ENCODE measurements at regions not wholly inside any gene's neighbourhood (a gene's known extent, or its start where the extent isn't known, plus 50 kb on each side); places are given as distances from the start of the nearest gene placed in this dataset. TPM values are rescaled to one million over a fixed set of nuclear protein-coding genes. Genes with fewer than 3 reads are reported as not detected.

DNA sequence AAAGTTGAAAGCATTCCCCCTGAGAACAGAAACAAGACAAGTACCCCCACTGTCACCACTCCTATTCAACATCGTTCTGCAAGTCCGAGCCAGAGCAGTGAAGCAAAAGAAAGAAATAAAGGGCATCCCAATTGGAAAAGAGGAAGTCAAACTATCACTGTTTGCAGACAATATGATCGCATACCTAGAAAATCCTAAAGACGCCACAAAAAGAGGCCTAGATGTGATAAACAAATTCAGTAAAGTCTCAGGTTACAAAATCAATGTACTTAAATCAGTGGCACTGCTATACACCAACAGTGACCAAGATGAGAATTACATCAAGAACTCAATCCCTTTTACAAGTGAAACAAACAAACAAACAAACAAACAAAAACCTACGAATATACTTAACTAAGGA lies 87.7 kb upstream of the COCH start:
- DNase-seq (ENCODE audit: low read depth in 2 of 3, low spot score in 2 of 3): no peak

DNA sequence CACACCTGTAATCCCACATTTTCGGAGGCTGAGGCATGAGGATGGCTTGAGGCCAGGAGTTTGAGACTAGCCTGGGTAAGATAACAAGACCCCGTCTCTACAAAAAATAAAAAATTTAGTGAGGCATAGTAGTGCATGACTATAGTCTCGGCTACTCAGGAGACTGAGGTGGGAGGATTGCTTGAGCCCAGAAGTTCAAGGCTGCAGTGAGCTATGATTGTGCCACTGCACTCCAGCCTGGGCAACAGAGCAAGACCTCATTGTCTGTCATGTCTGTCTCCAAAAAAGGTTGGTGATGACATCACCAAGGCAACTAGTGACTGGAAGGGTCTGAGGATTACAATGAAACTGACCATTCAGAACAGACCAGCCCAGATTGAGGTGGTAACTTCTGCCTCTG lies 83.5 kb upstream of the COCH start:
- no peak for DNase-seq (ENCODE audit: low read depth in 2 of 3, low spot score in 2 of 3)

DNA sequence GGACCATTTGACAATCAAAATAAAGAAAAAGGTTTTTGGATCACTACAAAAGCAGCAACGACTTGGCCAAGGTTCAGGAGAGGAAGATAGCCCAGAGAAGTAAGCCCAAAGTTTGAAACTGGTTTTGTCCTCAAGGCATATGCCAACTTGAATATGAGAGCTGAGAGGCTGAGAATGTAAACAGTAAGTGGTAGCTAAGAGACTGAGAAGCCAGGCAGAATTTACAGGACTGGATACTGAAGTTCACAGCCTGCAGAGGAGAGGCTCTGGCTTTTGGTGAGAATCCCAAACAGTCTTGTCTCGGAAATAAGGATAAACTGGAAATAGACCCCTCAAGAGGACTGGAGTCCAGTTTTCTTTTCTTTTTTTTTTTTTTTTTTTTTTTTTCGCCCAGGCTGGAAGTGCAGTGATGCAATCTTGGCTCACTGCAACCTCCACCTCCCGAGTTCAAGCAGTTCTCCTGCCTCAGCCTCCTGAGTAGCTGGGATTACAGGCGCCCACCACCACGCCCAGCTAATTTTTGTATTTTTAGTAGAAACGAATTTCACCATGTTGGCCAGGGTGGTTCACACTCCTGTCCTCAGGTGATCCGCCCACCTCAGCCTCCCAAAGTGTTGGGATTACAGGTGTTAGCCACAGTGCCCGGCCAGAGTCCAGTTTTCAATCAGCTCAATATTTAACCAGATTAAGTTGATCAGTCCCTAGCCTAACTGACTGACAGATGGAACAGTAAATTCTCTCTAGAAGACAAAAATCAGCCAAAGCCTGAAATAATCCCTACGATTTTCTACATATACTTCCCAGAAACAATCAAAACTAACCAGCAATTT lies 82.6 kb upstream of the COCH start:
- no peak for DNase-seq (ENCODE audit: low read depth in 2 of 3, low spot score in 2 of 3)

DNA sequence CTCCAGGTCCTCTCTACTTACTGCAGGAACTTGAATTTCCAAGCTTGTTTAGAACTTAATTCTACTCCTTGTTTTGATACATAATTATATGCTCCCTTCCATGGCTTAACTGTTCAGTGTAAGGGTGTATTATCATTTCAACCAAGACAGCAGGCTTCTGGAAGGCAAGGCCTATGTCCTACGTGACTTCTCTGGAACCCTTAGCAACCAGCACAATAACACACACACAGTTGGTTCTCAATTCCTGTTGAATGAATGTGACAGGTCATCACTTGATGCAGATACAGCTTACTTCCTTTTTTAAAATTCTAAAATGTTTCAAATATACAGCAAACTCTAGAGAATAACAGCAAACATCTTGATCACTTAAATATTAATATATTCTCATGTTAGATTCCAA lies 77.7 kb upstream of the COCH start:
- peak in 1 of 3 donors; percentile 66 for DNase-seq (ENCODE audit: low read depth in 2 of 3, low spot score in 2 of 3)

DNA sequence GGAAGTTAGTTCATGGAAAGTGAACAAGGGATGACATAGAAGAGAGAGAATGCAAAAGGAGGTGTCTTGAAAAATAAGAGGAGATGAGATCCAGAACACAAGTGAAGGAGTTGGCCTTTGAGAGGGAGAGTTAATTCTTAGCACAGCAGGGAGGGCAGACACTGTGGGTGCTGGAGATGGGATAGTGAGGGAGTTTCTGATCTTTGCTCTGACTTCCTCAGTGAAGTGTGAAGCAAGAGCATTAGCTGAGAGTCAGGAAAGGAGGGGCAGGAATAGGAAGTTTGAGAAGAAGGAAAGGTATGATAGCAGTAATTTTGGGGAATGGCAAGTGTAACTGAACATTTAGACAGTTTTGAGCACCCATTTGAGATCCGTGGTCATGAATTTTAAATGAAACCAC lies 75.8 kb upstream of the COCH start:
- DNase-seq (ENCODE audit: low read depth in 2 of 3, low spot score in 2 of 3): no peak

GRCh38 chr14:30798961-30799360 lies 75.4 kb upstream of the COCH start:
- DNase-seq (ENCODE audit: low read depth in 2 of 3, low spot score in 2 of 3): no peak

GRCh38 chr14:30799933-30800332 lies 74.4 kb upstream of the COCH start:
- no peak for DNase-seq (ENCODE audit: low read depth in 2 of 3, low spot score in 2 of 3)

- DNase-seq (ENCODE audit: low read depth in 2 of 3, low spot score in 2 of 3): no peak
Observed at GRCh38 chr14:30803185-30803584, 71.2 kb upstream of the COCH start.

GRCh38 chr14:30805284-30805683 lies 69.1 kb upstream of the COCH start:
- no peak for DNase-seq (ENCODE audit: low read depth in 2 of 3, low spot score in 2 of 3)

GRCh38 chr14:30808576-30808975 lies 65.8 kb upstream of the COCH start:
- no peak for DNase-seq (ENCODE audit: low read depth in 2 of 3, low spot score in 2 of 3)

GRCh38 chr14:30813216-30813615 lies 61.1 kb upstream of the COCH start:
- peak in 1 of 3 donors; percentile 18 for DNase-seq (ENCODE audit: low read depth in 2 of 3, low spot score in 2 of 3)

GRCh38 chr14:30820674-30821073 lies 53.7 kb upstream of the COCH start:
- DNase-seq (ENCODE audit: low read depth in 2 of 3, low spot score in 2 of 3): no peak

DNA sequence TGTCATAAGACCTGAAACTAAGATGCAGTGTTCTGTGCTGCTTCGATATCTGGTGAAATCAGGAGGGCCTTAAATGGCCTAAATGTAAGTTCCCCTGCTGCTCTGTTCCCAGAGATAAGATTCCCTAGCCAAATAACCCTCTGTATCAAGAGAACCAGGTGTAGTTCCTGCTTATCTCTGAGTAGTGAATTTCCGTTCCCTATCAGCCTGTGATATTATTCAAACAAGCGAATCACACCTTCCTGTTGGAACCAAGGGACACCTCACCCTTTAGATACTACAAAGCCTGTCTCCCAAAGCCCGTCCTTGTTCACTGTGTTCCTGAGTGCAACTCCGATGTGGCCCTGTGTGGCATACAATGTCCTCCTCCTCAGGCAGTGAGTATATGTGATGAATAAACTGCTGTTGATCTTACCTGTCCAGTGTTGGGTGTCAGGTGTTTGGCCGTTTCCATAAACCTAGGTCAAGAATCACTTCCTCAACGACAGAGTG lies 52.2 kb upstream of the COCH start:
- DNase-seq (ENCODE audit: low read depth in 2 of 3, low spot score in 2 of 3): peak in 2 of 3 donors; percentile 7 to 53

Small RNA genes in the stretch of these regions (small RNA-seq; reads per million reads assigned to genes)
- not detected for gene AL049830.2

Data from hematopoietic multipotent progenitor cell (in vitro differentiated cells).